Epithelial cell of esophagus (primary cell): ENCODE measurements at regions not wholly inside any gene's neighbourhood (a gene's known extent, or its start where the extent isn't known, plus 50 kb on each side); places are given as distances from the start of the nearest gene placed in this dataset.
"Not testable (repeated sequence)": the region's sequence is repeated elsewhere in the genome, so short reads cannot be mapped to it uniquely, and the experiment has no call there.

Experiments used
- DNase-seq: peaks from one replicate; pipeline ENCODE4 v3.0.0; 2010; ENCODE audit warnings: low read depth
- H3K4me3 ChIP-seq: 2 replicates; pipeline ENCODE4 v1.5.1; 2011; ENCODE audit warnings: mild to moderate bottlenecking, low read length, control low read depth
- CTCF ChIP-seq: IDR thresholded peaks from 2 replicates; pipeline ENCODE4 v1.5.1; 2011; ENCODE audit warnings: low read depth, mild to moderate bottlenecking, low read length, control low read depth, inconsistent platforms; ENCODE audit not compliant: insufficient read depth; ENCODE audit errors: missing control alignments

GRCh38 chr20:40882152-40882551, 146.5 kb upstream of the TOP1 start:
- H3K4me3 ChIP-seq = no peak overlapping the region
- DNase-seq = no peak
- TF ChIP-seq CTCF = no peak

GRCh38 chr20:40883097-40883496, 145.5 kb upstream of the TOP1 start:
- no peak for TF ChIP-seq CTCF
- no peak for DNase-seq
- H3K4me3 ChIP-seq = no peak overlapping the region

GRCh38 chr20:40887105-40887504, 141.5 kb upstream of the TOP1 start:
- no peak for TF ChIP-seq CTCF
- no peak for DNase-seq
- H3K4me3 ChIP-seq = no peak overlapping the region

- not testable (repeated sequence) for H3K4me3 ChIP-seq, DNase-seq
These were observed 139.4 kb upstream of the TOP1 start for GRCh38 chr20:40889266-40889665.

- no peak for TF ChIP-seq CTCF
- no peak overlapping the region for H3K4me3 ChIP-seq
- DNase-seq = no peak
These were observed 138.4 kb upstream of the TOP1 start for GRCh38 chr20:40890181-40890580.

- TF ChIP-seq CTCF = no peak
- no peak overlapping the region for H3K4me3 ChIP-seq
- no peak for DNase-seq
These were observed 138.0 kb upstream of the TOP1 start for GRCh38 chr20:40890635-40891034.

GRCh38 chr20:40891351-40891750, 137.3 kb upstream of the TOP1 start:
- no peak overlapping the region for H3K4me3 ChIP-seq
- no peak for DNase-seq
- TF ChIP-seq CTCF = no peak

- no peak for DNase-seq
- no peak for TF ChIP-seq CTCF
- no peak overlapping the region for H3K4me3 ChIP-seq
These were observed 136.0 kb upstream of the TOP1 start for GRCh38 chr20:40892642-40893041.
